ENCODE measurements at regions not wholly inside any gene's neighbourhood (a gene's known extent, or its start where the extent isn't known, plus 50 kb on each side); places are given as distances from the start of the nearest gene placed in this dataset.

GRCh38 chr15:31870328-31871165, 159.8 kb upstream of the CHRNA7 start, which contains the start of gene OTUD7A:
TSS of gene OTUD7A (minus strand) at chr15:31870673.
- H3K27ac ChIP-seq (ENCODE audit: insufficient read depth, low read depth, low read length): no peak within 1 kb of the TSS
- no peaks in the 10 kb centered on the region for H3K9me1 ChIP-seq (replicated peaks; ENCODE audit: control insufficient read depth, extremely low read depth, insufficient read depth, low read length)
- H3K79me2 ChIP-seq (ENCODE audit: control insufficient read depth, insufficient read depth, low read length): no peaks in the 10 kb centered on the region
- dilution Hi-C loops (cut with MboI; ENCODE audit: extremely low pct_ligation_motif_present, low sequenced_read_pairs): no loop called here
- TF ChIP-seq POLR2A (IDR thresholded peaks at IDR 0.05; ENCODE audit: low read depth, low read length): no peak
- no peaks in the 10 kb centered on the region for H4K20me1 ChIP-seq (replicated peaks; ENCODE audit: control insufficient read depth, extremely low read depth, insufficient read depth, low read length)
- H3K9me3 ChIP-seq (replicated peaks; ENCODE audit: control insufficient read depth, insufficient read depth, low read length): no peaks in the 10 kb centered on the region
- peaks cover 8 to 9% of the 10 kb centered on the region in 2 experiments for H3K27me3 ChIP-seq (ENCODE audit: control insufficient read depth in 2 of 2, insufficient read depth in 2 of 2, low read length in 2 of 2)
- DNase-seq (ENCODE audit: low read depth, low spot score): peak; percentile 71
- intact Hi-C loops (cut with micrococcal nuclease): no loop called here
- peaks cover 3% of the 10 kb centered on the region for H3K4me1 ChIP-seq (ENCODE audit: control insufficient read depth, extremely low read depth, insufficient read depth, low read length)
- H3K36me3 ChIP-seq (ENCODE audit: control insufficient read depth in 2 of 2, extremely low read depth in 1 of 2, insufficient read depth in 2 of 2, low read length in 2 of 2): no peaks in the 10 kb centered on the region
- peak within 1 kb of the TSS; percentile 45 to 58 (median 53) for H3K4me3 ChIP-seq (replicated peaks in 1 of 3; ENCODE audit: insufficient read depth in 1 of 3, low read depth in 1 of 3, low read length in 3 of 3)
- no TSS peak for BruUV-seq (replicated peaks)
- H3K4me2 ChIP-seq (ENCODE audit: insufficient read depth, low read length): peak within 1 kb of the TSS; percentile 79
- POLR2A ChIA-PET: no interaction called here
- CTCF ChIA-PET: no interaction called here
- FAIRE-seq: peak; percentile 28
- H3K9ac ChIP-seq (replicated peaks; ENCODE audit: extremely low read depth, insufficient read depth, low read length): peak within 1 kb of the TSS; percentile 4
- peak within 1 kb of the TSS; percentile 100 for H2AFZ ChIP-seq (ENCODE audit: low read depth, low read length)

- Histone ChIP-seq H3K79me2 (ENCODE audit: control insufficient read depth, insufficient read depth, low read length) (no peaks in the 10 kb centered on the region), H3K9ac (replicated peaks; ENCODE audit: extremely low read depth, insufficient read depth, low read length) (peak overlapping the region; percentile 4), H3K36me3 (ENCODE audit: control insufficient read depth in 2 of 2, extremely low read depth in 1 of 2, insufficient read depth in 2 of 2, low read length in 2 of 2) (no peaks in the 10 kb centered on the region), H3K4me1 (ENCODE audit: control insufficient read depth, extremely low read depth, insufficient read depth, low read length) (peaks cover 3% of the 10 kb centered on the region), H3K27ac (ENCODE audit: insufficient read depth, low read depth, low read length) (no peak overlapping the region), H3K9me3 (replicated peaks; ENCODE audit: control insufficient read depth, insufficient read depth, low read length) (no peaks in the 10 kb centered on the region), H3K4me3 (replicated peaks in 1 of 3; ENCODE audit: insufficient read depth in 1 of 3, low read depth in 1 of 3, low read length in 3 of 3) (peak overlapping the region; percentile 5 to 58 (median 27)), H2AFZ (ENCODE audit: low read depth, low read length) (peak overlapping the region; percentile 100), H3K9me1 (replicated peaks; ENCODE audit: control insufficient read depth, extremely low read depth, insufficient read depth, low read length) (no peaks in the 10 kb centered on the region), H3K27me3 (ENCODE audit: control insufficient read depth in 2 of 2, insufficient read depth in 2 of 2, low read length in 2 of 2) (peaks cover 8 to 9% of the 10 kb centered on the region in 2 experiments), H4K20me1 (replicated peaks; ENCODE audit: control insufficient read depth, extremely low read depth, insufficient read depth, low read length) (no peaks in the 10 kb centered on the region), H3K4me2 (ENCODE audit: insufficient read depth, low read length) (peak overlapping the region; percentile 79)
- peak; percentile 24 for FAIRE-seq
- dilution Hi-C loops (cut with MboI; ENCODE audit: extremely low pct_ligation_motif_present, low sequenced_read_pairs): no loop called here
- ChIA-PET CTCF (no interaction called here), POLR2A (no interaction called here)
- no peak for DNase-seq (ENCODE audit: low read depth, low spot score)
- no TSS peak for BruUV-seq (replicated peaks)
- TF ChIP-seq GATA2 (IDR thresholded peaks at IDR 0.05; ENCODE audit: insufficient read depth, insufficient read length, low read depth, low read length) (no peak), POLR2AphosphoS5 (IDR thresholded peaks at IDR 0.05; ENCODE audit: insufficient read depth, low read depth, low read length) (no peak), CTCF (IDR thresholded peaks at IDR 0.05; ENCODE audit: extremely low read depth in 1 of 2, insufficient read depth in 1 of 2, low read depth in 1 of 2, low read length in 2 of 2) (no peak), MYC (IDR thresholded peaks at IDR 0.05; ENCODE audit: low read depth, low read length) (no peak), FOS (IDR thresholded peaks at IDR 0.05; ENCODE audit: borderline replicate concordance, insufficient read depth, low read length) (no peak), JUN (IDR thresholded peaks at IDR 0.05; ENCODE audit: borderline replicate concordance, insufficient read depth, insufficient read length, low read depth) (no peak), EZH2 (IDR thresholded peaks at IDR 0.05; ENCODE audit: borderline replicate concordance, low read depth, low read length, severe bottlenecking) (no peak), POLR2A (IDR thresholded peaks at IDR 0.05; ENCODE audit: low read depth, low read length) (no peak), MAX (IDR thresholded peaks at IDR 0.05; ENCODE audit: insufficient read depth, insufficient read length) (no peak)
- intact Hi-C loops (cut with micrococcal nuclease): no loop called here
These were observed 159.0 kb upstream of the CHRNA7 start for GRCh38 chr15:31871166-31871886.

Data from endothelial cell of umbilical vein (primary cell).